CD4-positive, alpha-beta T cell treated with Interleukin-6 for 4 hours (primary cell): ENCODE measurements at regions not wholly inside any gene's neighbourhood (a gene's known extent, or its start where the extent isn't known, plus 50 kb on each side); places are given as distances from the start of the nearest gene placed in this dataset.

Source experiments
- DNase-seq: peaks from one replicate; pipeline ENCODE4 v3.0.0-alpha.2; 2020; ENCODE audit warnings: mixed read lengths

- DNase-seq = no peak
These were observed 468.2 kb upstream of the KIF2A start for GRCh38 chr5:61837788-61838187.

- DNase-seq = no peak
These were observed 465.6 kb upstream of the KIF2A start for GRCh38 chr5:61840361-61840760.

DNA sequence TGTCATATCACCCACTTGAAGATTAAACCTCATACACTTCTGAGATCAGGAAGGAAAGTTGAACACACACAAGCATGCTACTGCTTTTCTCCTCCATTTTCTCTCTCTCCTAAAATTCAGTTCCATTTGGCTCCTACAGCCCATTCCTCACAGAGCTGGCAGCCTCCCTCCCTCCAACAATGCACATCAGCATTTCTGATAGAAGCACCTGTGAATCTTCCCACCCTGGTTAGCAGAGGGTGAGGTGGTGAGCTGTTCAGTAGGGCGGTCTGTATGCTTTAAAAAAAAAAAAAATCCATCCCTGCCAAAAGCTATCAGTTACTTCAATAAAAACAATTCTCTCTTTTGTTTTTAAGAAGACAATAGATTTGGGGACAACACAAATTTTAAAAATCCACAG, 463.2 kb upstream of the KIF2A start:
- DNase-seq = no peak

DNA sequence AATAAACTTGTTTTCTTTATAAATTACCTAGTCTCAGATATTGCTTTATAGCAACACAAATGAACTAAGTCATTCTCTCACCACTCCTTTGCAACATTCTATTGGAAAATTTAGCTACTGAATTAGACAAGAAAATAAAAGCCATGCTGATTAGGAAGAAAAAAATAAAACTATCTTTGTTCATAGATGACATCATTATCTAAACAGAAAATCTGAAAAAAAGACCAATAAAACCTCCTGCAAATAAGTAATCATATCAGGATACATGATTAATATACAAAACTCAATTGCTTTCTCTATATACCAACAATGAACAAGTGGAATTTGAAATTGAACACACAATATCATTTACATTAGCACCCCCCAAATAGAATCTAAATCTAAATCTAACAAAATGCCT, 455.3 kb upstream of the KIF2A start:
- no peak for DNase-seq

DNA sequence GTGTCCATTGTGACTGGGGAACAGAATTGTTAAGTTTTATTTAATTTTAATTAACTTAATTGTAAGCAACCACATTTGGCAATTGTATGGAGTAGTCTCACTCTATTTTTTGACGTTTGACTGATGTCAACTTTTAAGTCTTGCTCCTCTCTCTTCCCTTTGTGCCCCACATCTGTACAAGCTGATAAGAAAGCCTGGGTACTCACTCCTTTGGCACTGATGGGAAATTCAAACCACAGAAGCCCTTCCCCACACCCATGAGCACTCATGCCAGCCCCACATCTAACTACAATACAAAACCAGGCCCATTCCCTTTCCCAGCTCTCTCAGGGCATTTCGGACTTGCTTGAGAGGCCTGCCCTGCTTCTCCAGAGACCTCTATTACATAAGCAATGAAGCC, 451.5 kb upstream of the KIF2A start:
- no peak for DNase-seq

GRCh38 chr5:61860978-61861377, 445.0 kb upstream of the KIF2A start:
- DNase-seq = no peak

GRCh38 chr5:61866930-61867329, 439.1 kb upstream of the KIF2A start:
- no peak for DNase-seq

- no peak for DNase-seq
These were observed 436.7 kb upstream of the KIF2A start for GRCh38 chr5:61869333-61869732.

DNA sequence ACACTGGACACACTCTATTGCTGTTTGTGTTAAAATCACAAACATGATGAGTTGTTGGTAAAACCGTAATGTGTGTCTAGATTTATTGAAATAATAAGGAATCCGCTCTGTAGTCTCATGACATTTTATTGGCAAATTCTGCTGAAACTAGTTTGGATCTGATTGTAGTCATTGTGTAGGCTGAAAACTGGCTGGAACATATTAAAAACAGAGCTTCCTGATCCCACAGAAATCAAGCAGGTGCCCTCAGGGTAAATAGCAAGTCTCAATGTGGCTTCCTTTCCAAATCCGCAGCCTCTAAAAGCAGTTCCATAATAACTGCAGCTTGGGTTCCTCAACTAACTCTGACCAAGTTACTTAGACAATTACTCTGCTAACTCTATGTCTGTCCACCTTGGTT, 427.5 kb upstream of the KIF2A start:
- no peak for DNase-seq

GRCh38 chr5:61881821-61882487, 424.1 kb upstream of the KIF2A start:
- no peak for DNase-seq

- DNase-seq = no peak
These were observed 423.0 kb upstream of the KIF2A start for GRCh38 chr5:61882901-61883500.

DNA sequence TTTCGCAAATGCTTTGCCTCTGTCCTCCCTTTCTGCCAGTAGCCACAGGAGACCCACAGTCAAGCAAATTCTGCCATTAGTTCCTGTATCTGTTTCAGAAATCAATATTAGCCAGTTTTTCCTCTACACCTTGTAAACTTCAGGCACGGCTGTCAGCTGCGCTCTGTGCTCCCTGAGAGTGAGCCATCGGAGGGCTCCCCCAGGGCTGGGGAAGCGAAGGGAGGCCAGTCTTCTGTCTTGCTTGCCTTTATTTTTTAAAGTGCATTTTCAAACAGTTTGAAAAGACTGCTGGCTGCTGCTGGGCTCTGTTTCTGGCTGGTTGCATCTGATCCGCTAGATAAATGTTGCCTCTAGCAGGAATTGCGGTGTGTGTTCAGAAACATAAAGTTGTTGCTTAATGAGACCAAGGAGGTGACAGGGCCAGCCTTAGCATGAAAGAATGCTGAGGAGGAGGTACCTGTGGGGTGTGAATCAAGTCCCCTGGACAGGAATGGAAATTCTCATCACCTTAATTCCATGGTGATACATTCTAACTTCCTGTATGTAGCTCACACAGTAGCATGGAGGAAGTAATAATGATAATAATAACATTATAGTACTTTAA, 421.7 kb upstream of the KIF2A start:
- no peak for DNase-seq

- DNase-seq = no peak
These were observed 419.8 kb upstream of the KIF2A start for GRCh38 chr5:61886214-61886613.

- DNase-seq = no peak
These were observed 418.7 kb upstream of the KIF2A start for GRCh38 chr5:61887271-61887670.

DNA sequence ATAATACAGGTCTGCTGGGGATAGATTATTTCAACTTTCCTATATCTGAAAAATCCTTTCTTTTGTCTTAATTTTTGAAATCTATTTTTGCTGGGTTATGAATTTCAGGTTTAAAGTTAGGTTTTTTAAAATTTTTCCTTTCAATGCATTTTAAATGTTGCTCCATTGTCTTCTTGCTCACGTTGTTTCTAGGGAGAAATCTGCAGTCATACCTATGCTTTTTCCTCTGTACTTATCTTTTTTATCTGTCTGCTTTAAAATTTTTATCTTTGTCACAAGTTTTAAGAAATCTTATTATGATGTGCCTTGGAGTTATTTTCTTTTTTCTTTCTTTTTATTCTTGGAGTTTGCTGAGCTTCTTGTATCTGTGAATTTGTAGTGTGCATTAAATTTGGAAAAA, 412.0 kb upstream of the KIF2A start:
- DNase-seq = no peak

- no peak for DNase-seq
These were observed 409.2 kb upstream of the KIF2A start for GRCh38 chr5:61896811-61897210.

GRCh38 chr5:61897251-61897650, 408.8 kb upstream of the KIF2A start:
- DNase-seq = no peak

DNA sequence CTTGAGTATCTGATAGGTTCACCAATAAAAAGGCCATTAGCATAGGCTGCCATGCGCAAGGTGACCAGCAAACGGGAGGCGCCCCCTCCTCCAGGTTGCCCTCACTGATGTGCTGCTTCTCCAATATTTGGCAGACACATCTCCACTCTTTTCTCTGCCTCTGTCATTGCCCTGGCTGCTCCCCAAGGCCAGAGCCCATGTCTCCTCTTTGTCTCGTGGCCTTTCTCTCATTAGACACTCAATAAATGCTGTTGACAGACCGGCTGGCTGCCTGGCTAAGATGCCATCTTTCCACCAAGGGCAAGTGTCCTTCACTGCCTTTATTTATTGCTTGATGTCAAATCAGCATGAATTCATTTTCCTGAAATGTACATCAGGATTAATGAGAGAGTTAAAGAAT, 404.0 kb upstream of the KIF2A start:
- DNase-seq = no peak

- DNase-seq = no peak
These were observed 401.3 kb upstream of the KIF2A start for GRCh38 chr5:61904730-61905129.

DNA sequence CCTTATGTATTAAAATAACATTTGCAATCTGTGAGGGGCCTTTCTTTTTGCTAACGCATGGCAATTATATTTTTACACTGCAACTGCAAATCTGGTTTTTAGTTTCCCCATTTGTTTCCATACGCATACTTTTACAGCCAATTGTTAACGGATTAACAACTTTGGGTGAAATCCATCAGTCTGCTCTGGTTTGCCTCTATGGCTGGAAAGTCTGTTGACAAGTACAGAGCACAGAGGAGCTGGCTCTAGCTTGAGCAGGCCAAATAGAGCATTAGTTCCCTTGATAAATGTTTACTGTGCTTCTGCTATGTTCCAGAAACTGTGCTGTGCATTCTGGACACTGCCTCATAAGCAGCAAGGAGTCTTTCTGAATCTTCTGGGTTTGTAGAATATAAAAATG, 400.4 kb upstream of the KIF2A start:
- DNase-seq = no peak

DNA sequence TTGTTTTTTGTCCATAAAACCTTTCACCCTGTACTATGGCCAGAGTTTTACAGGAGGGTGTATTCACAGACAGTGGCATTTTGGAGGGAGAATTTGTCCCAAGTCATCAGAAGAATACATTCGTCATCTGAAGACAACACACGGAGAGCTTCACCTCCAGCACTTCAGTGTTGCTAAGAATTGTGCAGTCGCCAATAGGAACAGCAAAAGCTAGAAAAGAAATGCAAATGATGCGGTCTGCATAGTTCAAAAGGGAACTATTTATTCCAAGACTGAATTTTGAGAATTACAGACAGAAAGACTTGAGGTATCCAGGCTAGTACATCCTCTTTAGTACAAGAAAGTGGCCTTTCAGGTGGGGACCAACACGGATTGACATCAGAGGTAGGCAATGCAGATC, 399.2 kb upstream of the KIF2A start:
- DNase-seq = no peak

GRCh38 chr5:61907995-61908394, 398.0 kb upstream of the KIF2A start:
- DNase-seq = no peak

DNA sequence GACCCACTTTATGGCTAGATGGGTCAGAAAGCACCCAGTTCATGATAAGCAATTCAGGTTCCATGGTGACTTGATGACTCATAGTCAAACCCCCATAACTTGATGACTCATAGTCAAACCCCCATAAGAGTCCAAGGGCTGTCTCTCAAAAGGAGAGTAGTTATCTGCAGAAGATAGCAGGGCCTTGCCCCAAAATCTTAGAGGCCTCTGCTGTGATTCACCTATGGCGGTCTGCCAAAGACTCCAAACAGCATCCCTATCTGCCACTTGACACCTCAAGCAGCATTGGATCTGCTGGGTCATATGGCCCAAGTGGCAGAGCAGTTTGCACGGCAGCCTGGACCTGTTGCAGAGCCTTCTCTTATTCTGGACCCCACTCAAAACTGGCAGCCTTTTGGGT, 395.2 kb upstream of the KIF2A start:
- no peak for DNase-seq

- no peak for DNase-seq
These were observed 393.4 kb upstream of the KIF2A start for GRCh38 chr5:61912559-61912958.

GRCh38 chr5:61915646-61916045, 390.4 kb upstream of the KIF2A start:
- no peak for DNase-seq
